NCI-H2196 (cell line): ENCODE measurements at regions not wholly inside any gene's neighbourhood (a gene's known extent, or its start where the extent isn't known, plus 50 kb on each side); places are given as distances from the start of the nearest gene placed in this dataset.
"Not testable (repeated sequence)": the region's sequence is repeated elsewhere in the genome, so short reads cannot be mapped to it uniquely, and the experiment has no call there.

Experiments used
- DNase-seq: peaks from one replicate; lab custom pipeline; 2025; ENCODE audit not compliant: unreplicated experiment; lab: John Stamatoyannopoulos, UW

GRCh38 chr16:73143576-73144422 lies 95.9 kb upstream of the ZFHX3 start:
- no peak for DNase-seq

- DNase-seq = no peak
Measured at GRCh38 chr16:73143002-73143401, 95.1 kb upstream of the ZFHX3 start.

GRCh38 chr16:73142053-73142854 lies 94.3 kb upstream of the ZFHX3 start:
- no peak for DNase-seq

- no peak for DNase-seq
Measured at GRCh38 chr16:73140929-73141328, 93.0 kb upstream of the ZFHX3 start.

GRCh38 chr16:73131156-73131862 lies 83.4 kb upstream of the ZFHX3 start:
- no peak for DNase-seq

- DNase-seq = no peak
Measured at GRCh38 chr16:73129455-73129854, 81.5 kb upstream of the ZFHX3 start.

GRCh38 chr16:73126525-73126853 lies 78.6 kb upstream of the ZFHX3 start:
- DNase-seq = no peak

GRCh38 chr16:73125850-73126524 lies 78.1 kb upstream of the ZFHX3 start:
- no peak for DNase-seq

- no peak for DNase-seq
Measured at GRCh38 chr16:73124665-73125375, 76.9 kb upstream of the ZFHX3 start.

- no peak for DNase-seq
Measured at GRCh38 chr16:73124097-73124652, 76.2 kb upstream of the ZFHX3 start.

GRCh38 chr16:73122604-73123391 lies 74.9 kb upstream of the ZFHX3 start:
- DNase-seq = no peak

- DNase-seq = no peak
Measured at GRCh38 chr16:73116576-73116975, 68.6 kb upstream of the ZFHX3 start.

GRCh38 chr16:73113336-73113735 lies 65.4 kb upstream of the ZFHX3 start:
- DNase-seq = no peak

GRCh38 chr16:73108195-73108963 lies 60.5 kb upstream of the ZFHX3 start:
- no peak for DNase-seq

GRCh38 chr16:73107371-73107770 lies 59.4 kb upstream of the ZFHX3 start:
- DNase-seq = no peak

GRCh38 chr16:73106329-73107034 lies 58.6 kb upstream of the ZFHX3 start:
- DNase-seq = no peak

- no peak for DNase-seq
Measured at GRCh38 chr16:73101568-73101967, 53.6 kb upstream of the ZFHX3 start.

- not testable (repeated sequence) for DNase-seq
Measured at GRCh38 chr16:73099601-73100000, 51.7 kb upstream of the ZFHX3 start.
